ENCODE measurements at regions not wholly inside any gene's neighbourhood (a gene's known extent, or its start where the extent isn't known, plus 50 kb on each side); places are given as distances from the start of the nearest gene placed in this dataset.

GRCh38 chr17:72416905-72417304 lies 296.1 kb downstream of the SOX9 start:
- DNase-seq (ENCODE audit: low read depth, low spot score) (no peak), FAIRE-seq (no peak)
- no peak overlapping the region for H2AFZ ChIP-seq (ENCODE audit: low read depth, low read length)
- no peaks in the 10 kb centered on the region for H4K20me1 ChIP-seq (replicated peaks; ENCODE audit: control insufficient read depth, extremely low read depth, insufficient read depth, low read length)
- H3K9ac ChIP-seq (replicated peaks; ENCODE audit: extremely low read depth, insufficient read depth, low read length), result no peak overlapping the region
- intact Hi-C loops (cut with micrococcal nuclease) (no loop called here), dilution Hi-C loops (cut with MboI; ENCODE audit: extremely low pct_ligation_motif_present, low sequenced_read_pairs) (no loop called here)
- H3K27me3 ChIP-seq (ENCODE audit: control insufficient read depth in 2 of 2, insufficient read depth in 2 of 2, low read length in 2 of 2), result no peaks in the 10 kb centered on the region
- TF ChIP-seq FOS (IDR thresholded peaks at IDR 0.05; ENCODE audit: borderline replicate concordance, insufficient read depth, low read length) (no peak), POLR2A (IDR thresholded peaks at IDR 0.05; ENCODE audit: low read depth, low read length) (no peak), JUN (IDR thresholded peaks at IDR 0.05; ENCODE audit: borderline replicate concordance, insufficient read depth, insufficient read length, low read depth) (no peak), MYC (IDR thresholded peaks at IDR 0.05; ENCODE audit: low read depth, low read length) (no peak), GATA2 (IDR thresholded peaks at IDR 0.05; ENCODE audit: insufficient read depth, insufficient read length, low read depth, low read length) (no peak), POLR2AphosphoS5 (IDR thresholded peaks at IDR 0.05; ENCODE audit: insufficient read depth, low read depth, low read length) (no peak), EZH2 (IDR thresholded peaks at IDR 0.05; ENCODE audit: borderline replicate concordance, low read depth, low read length, severe bottlenecking) (no peak), MAX (IDR thresholded peaks at IDR 0.05; ENCODE audit: insufficient read depth, insufficient read length) (no peak), CTCF (IDR thresholded peaks at IDR 0.05; ENCODE audit: extremely low read depth in 1 of 2, insufficient read depth in 1 of 2, low read depth in 1 of 2, low read length in 2 of 2) (no peak)
- no peak overlapping the region for H3K4me2 ChIP-seq (ENCODE audit: insufficient read depth, low read length)
- H3K9me1 ChIP-seq (replicated peaks; ENCODE audit: control insufficient read depth, extremely low read depth, insufficient read depth, low read length), result no peaks in the 10 kb centered on the region
- H3K9me3 ChIP-seq (replicated peaks; ENCODE audit: control insufficient read depth, insufficient read depth, low read length), result no peaks in the 10 kb centered on the region
- H3K36me3 ChIP-seq (ENCODE audit: control insufficient read depth in 2 of 2, extremely low read depth in 1 of 2, insufficient read depth in 2 of 2, low read length in 2 of 2), result no peaks in the 10 kb centered on the region
- no peak overlapping the region for H3K27ac ChIP-seq (ENCODE audit: insufficient read depth, low read depth, low read length)
- H3K4me3 ChIP-seq (replicated peaks in 1 of 3; ENCODE audit: insufficient read depth in 1 of 3, low read depth in 1 of 3, low read length in 3 of 3), result no peak overlapping the region
- no peaks in the 10 kb centered on the region for H3K79me2 ChIP-seq (ENCODE audit: control insufficient read depth, insufficient read depth, low read length)
- peaks cover 15% of the 10 kb centered on the region for H3K4me1 ChIP-seq (ENCODE audit: control insufficient read depth, extremely low read depth, insufficient read depth, low read length)
- ChIA-PET CTCF (interaction anchor here (1.0 kb wide), 1 partner anchor 140 kb away, joined by 4 read pairs; no protein-coding TSS in a partner anchor), POLR2A (no interaction called here)
- no TSS peak for BruUV-seq (replicated peaks)
